HepG2 (cell line): ENCODE measurements at regions not wholly inside any gene's neighbourhood (a gene's known extent, or its start where the extent isn't known, plus 50 kb on each side); places are given as distances from the start of the nearest gene placed in this dataset.
A peak's percentile ranks its signal among the peaks of the same experiment; 100 is the strongest.

Experiments used
- ARID2 ChIP-seq: sonication (generic); formaldehyde crosslinking; IDR thresholded peaks from 2 replicates; pipeline ENCODE4 v1.8.1; 2022; ENCODE audit warnings: mild to moderate bottlenecking, missing genetic modification reagents, borderline replicate concordance
- BRCA1 ChIP-seq: sonication (generic); formaldehyde crosslinking; IDR thresholded peaks from 2 replicates; pipeline ENCODE4 v1.4.0; 2020; ENCODE audit warnings: missing genetic modification reagents
- GABPB1 ChIP-seq: IDR thresholded peaks from 2 replicates; pipeline ENCODE4 v1.6.1; 2016; ENCODE audit warnings: mild to moderate bottlenecking, missing genetic modification reagents, moderate library complexity, missing compliant biosample characterization
- IKZF5 ChIP-seq: IDR thresholded peaks from 2 replicates; pipeline ENCODE4 v1.6.1; 2018; ENCODE audit warnings: missing genetic modification reagents, mild to moderate bottlenecking, missing compliant biosample characterization
- KDM2A ChIP-seq: sonication (generic); formaldehyde crosslinking; IDR thresholded peaks from 2 replicates; pipeline ENCODE4 v1.4.0; 2020; ENCODE audit warnings: low read depth, missing genetic modification reagents, borderline replicate concordance
- MED1 ChIP-seq: sonication (generic); formaldehyde crosslinking; IDR thresholded peaks from 2 replicates; pipeline ENCODE4 v1.4.0; 2020; ENCODE audit warnings: missing genetic modification reagents
- MXD3 ChIP-seq: IDR thresholded peaks from 2 replicates; pipeline ENCODE4 v1.6.1; 2016; ENCODE audit warnings: mild to moderate bottlenecking, missing biosample characterization, missing genetic modification reagents
- NFKB2 ChIP-seq: sonication (generic); formaldehyde crosslinking; IDR thresholded peaks from 2 replicates; pipeline ENCODE4 v1.4.0; 2020; ENCODE audit warnings: missing genetic modification reagents, borderline replicate concordance
- NR0B2 ChIP-seq: sonication (generic); formaldehyde crosslinking; IDR thresholded peaks from 2 replicates; pipeline ENCODE4 v1.4.0; 2020; ENCODE audit warnings: mild to moderate bottlenecking, missing genetic modification reagents
- NRL ChIP-seq: sonication (generic); formaldehyde crosslinking; IDR thresholded peaks from 2 replicates; pipeline ENCODE4 v1.5.0; 2020; ENCODE audit warnings: missing genetic modification reagents, mild to moderate bottlenecking, moderate library complexity, borderline replicate concordance
- RXRA ChIP-seq: sonication (generic); formaldehyde crosslinking; IDR thresholded peaks from 2 replicates; pipeline ENCODE4 v1.5.1; 2020; ENCODE audit warnings: missing genetic modification reagents
- SRSF9 ChIP-seq: fragments of 200-400 bp; formaldehyde crosslinking; IDR thresholded peaks from 2 replicates; pipeline ENCODE4 v1.6.1; 2018; ENCODE audit warnings: borderline replicate concordance, mild to moderate bottlenecking, low read depth, low read length; ENCODE audit not compliant: insufficient read depth, poor library complexity, severe bottlenecking
- XBP1 ChIP-seq: sonication (generic); formaldehyde crosslinking; IDR thresholded peaks from 2 replicates; pipeline ENCODE4 v1.5.0; 2020; ENCODE audit warnings: missing genetic modification reagents
- ZNF547 ChIP-seq: sonication (generic); formaldehyde crosslinking; IDR thresholded peaks from 2 replicates; pipeline ENCODE4 v1.5.1; 2020; ENCODE audit warnings: mild to moderate bottlenecking, missing genetic modification reagents
- ZNF564 ChIP-seq: sonication (generic); formaldehyde crosslinking; IDR thresholded peaks from 2 replicates; pipeline ENCODE4 v1.8.1; 2023; ENCODE audit warnings: mild to moderate bottlenecking, missing genetic modification reagents
- ZNF589 ChIP-seq: sonication (generic); formaldehyde crosslinking; conservative IDR thresholded peaks from 2 replicates; pipeline ENCODE4 v1.8.0; 2022; ENCODE audit warnings: mild to moderate bottlenecking, moderate library complexity, missing genetic modification reagents
- ZNF687 ChIP-seq: sonication (generic); formaldehyde crosslinking; IDR thresholded peaks from 2 replicates; pipeline ENCODE4 v1.5.1; 2020; ENCODE audit warnings: mild to moderate bottlenecking, missing genetic modification reagents, moderate library complexity
- ZNF773 ChIP-seq: sonication (generic); formaldehyde crosslinking; IDR thresholded peaks from 2 replicates; pipeline ENCODE4 v1.4.0; 2020; ENCODE audit warnings: missing genetic modification reagents, borderline replicate concordance
- ZNF841 ChIP-seq: sonication (generic); formaldehyde crosslinking; IDR thresholded peaks from 2 replicates; pipeline ENCODE4 v1.8.1; 2023; ENCODE audit warnings: missing genetic modification reagents, borderline replicate concordance
- TF ChIP-seq, protein P1 (sequence below): sonication (generic); formaldehyde crosslinking; IDR thresholded peaks from 2 replicates; pipeline ENCODE4 v1.4.0; 2020; ENCODE audit warnings: missing genetic modification reagents
- TF ChIP-seq, protein P2 (sequence below): IDR thresholded peaks from 2 replicates; pipeline ENCODE4 v1.6.1; 2012; ENCODE audit warnings: inconsistent platforms
- TF ChIP-seq, protein P3 (sequence below): sonication (generic); formaldehyde crosslinking; IDR thresholded peaks from 2 replicates; pipeline ENCODE4 v1.8.1; 2023; ENCODE audit warnings: mild to moderate bottlenecking, missing genetic modification reagents

GRCh38 chr15:98421419-98422129 lies 226.8 kb upstream of the IGF1R start (continued):
- peak; percentile 48; the same call in 1 of the 2 replicates for TF ChIP-seq ZNF687 (CRISPR knock-in tag)
- TF ChIP-seq ZNF564 (CRISPR knock-in tag): no peak
- TF ChIP-seq, protein P1, sequence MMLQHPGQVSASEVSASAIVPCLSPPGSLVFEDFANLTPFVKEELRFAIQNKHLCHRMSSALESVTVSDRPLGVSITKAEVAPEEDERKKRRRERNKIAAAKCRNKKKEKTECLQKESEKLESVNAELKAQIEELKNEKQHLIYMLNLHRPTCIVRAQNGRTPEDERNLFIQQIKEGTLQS (CRISPR knock-in tag): peak; percentile 11; the same call in 1 of the 2 replicates
- TF ChIP-seq BRCA1 (CRISPR knock-in tag): no peak
- 0 out of 2 replicates have a peak, but pooled peaks have one; percentile 15 for TF ChIP-seq MED1 (CRISPR knock-in tag)
- 0 out of 2 replicates have a peak, but pooled peaks have one; percentile 56 for TF ChIP-seq ZNF547
- no peak for TF ChIP-seq SRSF9
- 0 out of 2 replicates have a peak, but pooled peaks have one; percentile 49 for TF ChIP-seq MXD3
- peak; percentile 86; the same call in 1 of the 2 replicates for TF ChIP-seq KDM2A (CRISPR knock-in tag)
- TF ChIP-seq, protein P2, sequence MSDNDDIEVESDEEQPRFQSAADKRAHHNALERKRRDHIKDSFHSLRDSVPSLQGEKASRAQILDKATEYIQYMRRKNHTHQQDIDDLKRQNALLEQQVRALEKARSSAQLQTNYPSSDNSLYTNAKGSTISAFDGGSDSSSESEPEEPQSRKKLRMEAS: peak; percentile 71
- no peak for TF ChIP-seq NR0B2 (CRISPR knock-in tag)
- TF ChIP-seq ARID2: no peak
- TF ChIP-seq RXRA (CRISPR knock-in tag): 0 out of 2 replicates have a peak, but pooled peaks have one; percentile 17
- TF ChIP-seq GABPB1: peak; percentile 44; the same call in 1 of the 2 replicates
- peak; percentile 59; the same call in 1 of the 2 replicates for TF ChIP-seq NFKB2 (CRISPR knock-in tag)
- TF ChIP-seq IKZF5 (CRISPR knock-in tag): peak; percentile 49; the same call in 1 of the 2 replicates
- no peak for TF ChIP-seq ZNF773 (CRISPR knock-in tag)
- TF ChIP-seq ZNF841 (CRISPR knock-in tag): no peak
- TF ChIP-seq ZNF589: no peak
- TF ChIP-seq XBP1 (CRISPR knock-in tag): no peak
- peak; percentile 60; the same call in 1 of the 2 replicates for TF ChIP-seq NRL (CRISPR knock-in tag)
- TF ChIP-seq, protein P3, sequence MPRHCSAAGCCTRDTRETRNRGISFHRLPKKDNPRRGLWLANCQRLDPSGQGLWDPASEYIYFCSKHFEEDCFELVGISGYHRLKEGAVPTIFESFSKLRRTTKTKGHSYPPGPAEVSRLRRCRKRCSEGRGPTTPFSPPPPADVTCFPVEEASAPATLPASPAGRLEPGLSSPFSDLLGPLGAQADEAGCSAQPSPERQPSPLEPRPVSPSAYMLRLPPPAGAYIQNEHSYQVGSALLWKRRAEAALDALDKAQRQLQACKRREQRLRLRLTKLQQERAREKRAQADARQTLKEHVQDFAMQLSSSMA (CRISPR knock-in tag): no peak
